ENCODE measurements at regions not wholly inside any gene's neighbourhood (a gene's known extent, or its start where the extent isn't known, plus 50 kb on each side); places are given as distances from the start of the nearest gene placed in this dataset.

GRCh38 chr2:61722318-61722717 lies 131.5 kb downstream of the FAM161A start:
- DNase-seq (ENCODE audit: low read depth in 2 of 2): no peak

- DNase-seq (ENCODE audit: low read depth in 2 of 2): no peak
Measured at GRCh38 chr2:61721382-61721781, 132.5 kb downstream of the FAM161A start.

- no peak for DNase-seq (ENCODE audit: low read depth in 2 of 2)
Measured at GRCh38 chr2:61720911-61721310, 132.9 kb downstream of the FAM161A start.

GRCh38 chr2:61718965-61719364 lies 134.9 kb downstream of the FAM161A start:
- DNase-seq (ENCODE audit: low read depth in 2 of 2): no peak

- DNase-seq (ENCODE audit: low read depth in 2 of 2): no peak
Measured at GRCh38 chr2:61715506-61715905, 138.4 kb downstream of the FAM161A start.

GRCh38 chr2:61714210-61714609 lies 139.7 kb downstream of the FAM161A start:
- no peak for DNase-seq (ENCODE audit: low read depth in 2 of 2)

- no peak for DNase-seq (ENCODE audit: low read depth in 2 of 2)
Measured at GRCh38 chr2:61713457-61713856, 140.4 kb downstream of the FAM161A start.

GRCh38 chr2:61712060-61712459 lies 141.8 kb downstream of the FAM161A start:
- no peak for DNase-seq (ENCODE audit: low read depth in 2 of 2)

- no peak for DNase-seq (ENCODE audit: low read depth in 2 of 2)
Measured at GRCh38 chr2:61710711-61711110, 143.1 kb downstream of the FAM161A start.

- DNase-seq (ENCODE audit: low read depth in 2 of 2): peak; percentile 4 to 7
Measured at GRCh38 chr2:61707984-61708852, 145.6 kb downstream of the FAM161A start.

- DNase-seq (ENCODE audit: low read depth in 2 of 2): no peak
Measured at GRCh38 chr2:61705625-61706024, 148.2 kb downstream of the FAM161A start.

GRCh38 chr2:61704364-61704763 lies 149.5 kb downstream of the FAM161A start:
- DNase-seq (ENCODE audit: low read depth in 2 of 2): no peak

- DNase-seq (ENCODE audit: low read depth in 2 of 2): no peak
Measured at GRCh38 chr2:61702088-61702467, 151.8 kb downstream of the FAM161A start.

- DNase-seq (ENCODE audit: low read depth in 2 of 2): no peak
Measured at GRCh38 chr2:61700464-61700863, 153.4 kb downstream of the FAM161A start.

GRCh38 chr2:61694312-61695274 lies 156.4 kb upstream of the XPO1 start:
- DNase-seq (ENCODE audit: low read depth in 2 of 2): peak; percentile 56 to 83

GRCh38 chr2:61693744-61694143 lies 155.6 kb upstream of the XPO1 start:
- no peak for DNase-seq (ENCODE audit: low read depth in 2 of 2)

GRCh38 chr2:61690078-61690596 lies 152.0 kb upstream of the XPO1 start:
- DNase-seq (ENCODE audit: low read depth in 2 of 2): no peak

- no peak for DNase-seq (ENCODE audit: low read depth in 2 of 2)
Measured at GRCh38 chr2:61689568-61689967, 151.4 kb upstream of the XPO1 start.

GRCh38 chr2:61688369-61689334 lies 150.5 kb upstream of the XPO1 start:
- DNase-seq (ENCODE audit: low read depth in 2 of 2): no peak

GRCh38 chr2:61679096-61679495 lies 140.9 kb upstream of the XPO1 start:
- DNase-seq (ENCODE audit: low read depth in 2 of 2): no peak

GRCh38 chr2:61677942-61678341 lies 139.8 kb upstream of the XPO1 start:
- no peak for DNase-seq (ENCODE audit: low read depth in 2 of 2)
